VCaP (cell line): ENCODE measurements at regions not wholly inside any gene's neighbourhood (a gene's known extent, or its start where the extent isn't known, plus 50 kb on each side); places are given as distances from the start of the nearest gene placed in this dataset.
"Not testable (repeated sequence)": the region's sequence is repeated elsewhere in the genome, so short reads cannot be mapped to it uniquely, and the experiment has no call there.

Experiments
- H3K27ac ChIP-seq: fragments of 450-650 bp; 2 replicates; pipeline ENCODE4 v1.5.1; 2017
- CTCF ChIP-seq: fragments of 450-650 bp; conservative IDR thresholded peaks from 2 replicates; pipeline ENCODE4 v1.5.1; 2017; ENCODE audit warnings: mild to moderate bottlenecking, moderate library complexity

GRCh38 chr4:20158195-20158594, 93.5 kb upstream of the SLIT2 start:
- no peak overlapping the region for H3K27ac ChIP-seq
- TF ChIP-seq CTCF = no peak

GRCh38 chr4:20151436-20151835, 100.3 kb upstream of the SLIT2 start:
- H3K27ac ChIP-seq = no peak overlapping the region
- TF ChIP-seq CTCF = no peak

GRCh38 chr4:20149143-20149542, 102.6 kb upstream of the SLIT2 start:
- not testable (repeated sequence) for H3K27ac ChIP-seq

- no peak overlapping the region for H3K27ac ChIP-seq
- TF ChIP-seq CTCF = no peak
Measured at GRCh38 chr4:20137176-20137575, 114.5 kb upstream of the SLIT2 start.

- no peak overlapping the region for H3K27ac ChIP-seq
- TF ChIP-seq CTCF = no peak
Measured at GRCh38 chr4:20127626-20128025, 124.1 kb upstream of the SLIT2 start.

GRCh38 chr4:20126906-20127305, 124.8 kb upstream of the SLIT2 start:
- no peak for TF ChIP-seq CTCF
- H3K27ac ChIP-seq = no peak overlapping the region

- TF ChIP-seq CTCF = no peak
Measured at GRCh38 chr4:20124317-20125026, 127.2 kb upstream of the SLIT2 start.

GRCh38 chr4:20122198-20122988, 129.3 kb upstream of the SLIT2 start:
- no peak for TF ChIP-seq CTCF
- no peak overlapping the region for H3K27ac ChIP-seq

More at GRCh38 chr4:20124317-20125026, 127.2 kb upstream of the SLIT2 start:
- no peak overlapping the region for H3K27ac ChIP-seq
